ENCODE measurements at regions not wholly inside any gene's neighbourhood (a gene's known extent, or its start where the extent isn't known, plus 50 kb on each side); places are given as distances from the start of the nearest gene placed in this dataset.

DNA sequence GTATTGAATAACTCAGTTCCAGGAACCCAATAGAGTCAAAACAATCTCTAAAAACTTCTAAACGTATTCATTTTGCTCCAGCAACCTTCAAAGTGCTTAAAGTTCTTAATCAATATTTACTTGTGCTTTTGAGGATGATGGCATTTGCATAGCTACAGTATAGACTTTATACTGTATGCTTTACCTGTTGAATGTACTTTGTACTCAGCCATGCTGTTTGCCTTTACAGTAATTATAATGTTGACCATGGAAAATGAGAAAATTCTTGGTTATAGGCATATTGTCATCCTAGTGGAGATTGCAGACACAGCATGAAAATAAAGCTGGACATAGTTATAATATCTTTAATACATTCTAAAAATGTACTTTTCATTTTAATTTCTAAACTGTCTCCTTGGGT, 762.7 kb upstream of the PHF14 start:
- TF ChIP-seq GATA2 (IDR thresholded peaks at IDR 0.05; ENCODE audit: low read depth, low read length) (no peak), GATA3 (IDR thresholded peaks at IDR 0.05; ENCODE audit: low read depth, low read length) (no peak)
